ENCODE measurements at regions not wholly inside any gene's neighbourhood (a gene's known extent, or its start where the extent isn't known, plus 50 kb on each side); places are given as distances from the start of the nearest gene placed in this dataset.

DNA sequence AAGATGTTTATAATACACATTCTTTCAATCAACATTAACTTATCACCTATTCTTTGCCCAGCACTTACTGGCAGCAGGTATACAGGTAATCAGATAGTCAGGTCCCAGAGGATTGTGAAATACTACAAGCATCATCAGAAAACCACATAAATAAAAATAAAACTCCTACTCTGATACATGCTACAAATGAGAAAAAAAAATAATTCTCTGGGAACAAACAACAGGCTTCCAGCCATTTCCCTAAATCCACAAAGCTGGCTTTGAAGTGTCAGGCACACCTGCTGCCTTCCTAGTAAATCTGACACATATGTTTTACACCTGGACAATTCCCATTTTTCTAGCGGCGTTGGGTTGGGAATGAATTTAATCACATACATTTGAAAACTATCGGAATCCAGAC, 384.5 kb upstream of the CDH4 start:
- in situ Hi-C loops (cut with HindIII; ENCODE audit: low sequenced_read_pairs): no loop called here

DNA sequence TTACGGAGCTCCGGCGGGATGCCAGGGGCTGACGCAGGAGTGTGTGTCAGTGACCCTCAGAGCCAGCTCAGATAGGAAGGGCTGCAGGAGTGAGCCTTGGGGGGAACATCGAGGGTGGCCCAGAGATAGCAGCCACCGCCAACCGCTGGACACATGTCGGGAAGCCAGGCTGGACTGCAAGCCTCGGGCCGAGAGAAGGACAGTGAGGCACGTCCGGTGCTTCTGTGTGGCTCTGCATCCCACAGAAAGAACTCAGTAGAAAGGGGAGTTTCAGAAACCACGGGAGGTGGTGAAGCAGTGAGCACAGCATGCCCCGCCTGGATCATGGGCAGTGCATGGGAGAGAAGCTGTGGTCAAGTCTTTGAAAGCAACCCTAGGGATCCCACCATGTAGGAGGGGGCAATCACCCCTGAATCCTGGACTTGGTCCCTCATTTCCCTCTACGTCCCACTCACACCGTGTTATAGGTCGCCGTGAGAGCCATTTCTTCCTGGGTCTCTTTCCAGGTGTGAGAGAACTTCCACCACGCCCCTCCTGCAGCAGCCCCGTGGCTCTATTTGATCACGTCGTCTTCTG, 383.7 kb upstream of the CDH4 start:
- in situ Hi-C loops (cut with HindIII; ENCODE audit: low sequenced_read_pairs): no loop called here

DNA sequence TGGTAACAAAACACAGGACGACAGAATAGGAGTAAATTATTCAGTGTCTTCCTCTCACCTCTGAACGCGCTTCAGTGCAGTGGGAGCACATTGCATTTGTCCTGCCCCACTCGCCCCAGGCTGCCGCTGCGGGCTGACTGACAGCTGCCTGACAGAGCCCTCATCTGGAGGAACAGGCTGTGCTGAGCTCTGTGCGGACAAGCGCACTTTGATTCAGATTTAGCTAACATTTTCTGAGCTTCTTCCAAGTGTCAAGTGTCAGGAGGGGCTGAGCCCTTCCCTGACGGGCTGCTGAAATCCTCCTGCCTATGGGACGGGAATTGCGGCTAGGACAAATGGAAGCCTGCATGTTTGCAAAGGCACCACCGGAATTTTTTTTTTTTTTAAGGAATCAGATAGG, 383.0 kb upstream of the CDH4 start:
- in situ Hi-C loops (cut with HindIII; ENCODE audit: low sequenced_read_pairs): no loop called here

DNA sequence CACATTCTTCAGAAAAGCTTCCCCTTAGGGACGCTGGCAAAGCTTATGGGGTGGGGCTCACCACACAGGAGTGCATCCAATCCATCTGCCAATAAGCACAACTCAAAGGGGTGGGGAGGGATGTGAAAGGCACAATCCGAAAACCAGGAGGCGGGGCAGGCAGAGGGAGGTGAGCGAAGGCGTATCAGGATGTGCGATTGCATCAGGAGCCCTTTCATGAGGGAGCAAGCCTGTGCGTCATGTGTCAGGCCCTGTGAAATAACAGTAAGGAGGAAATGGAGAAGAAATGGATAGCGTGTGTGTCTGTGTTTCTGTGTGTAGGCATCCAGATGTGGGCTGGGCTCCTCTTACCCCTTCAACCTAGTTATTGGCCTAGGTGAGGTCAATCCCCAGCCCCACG, 382.4 kb upstream of the CDH4 start:
- in situ Hi-C loops (cut with HindIII; ENCODE audit: low sequenced_read_pairs): no loop called here

DNA sequence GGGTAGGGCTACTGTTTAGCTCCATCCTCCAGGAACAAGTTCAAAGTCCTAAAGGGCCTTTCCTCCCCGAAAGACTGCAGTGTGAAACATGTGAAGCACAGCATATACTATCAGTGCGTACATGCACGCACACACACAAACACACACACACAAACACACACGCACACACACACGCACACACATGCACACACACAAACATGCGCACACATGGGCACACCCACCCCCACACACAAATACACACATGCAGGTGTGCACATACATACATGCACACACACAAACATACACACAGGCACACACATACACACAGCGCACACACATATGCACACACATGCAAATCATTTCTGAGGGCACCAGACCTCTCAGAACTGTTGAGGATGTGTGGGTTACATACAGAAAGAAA, 382.0 kb upstream of the CDH4 start:
- in situ Hi-C loops (cut with HindIII; ENCODE audit: low sequenced_read_pairs): no loop called here

DNA sequence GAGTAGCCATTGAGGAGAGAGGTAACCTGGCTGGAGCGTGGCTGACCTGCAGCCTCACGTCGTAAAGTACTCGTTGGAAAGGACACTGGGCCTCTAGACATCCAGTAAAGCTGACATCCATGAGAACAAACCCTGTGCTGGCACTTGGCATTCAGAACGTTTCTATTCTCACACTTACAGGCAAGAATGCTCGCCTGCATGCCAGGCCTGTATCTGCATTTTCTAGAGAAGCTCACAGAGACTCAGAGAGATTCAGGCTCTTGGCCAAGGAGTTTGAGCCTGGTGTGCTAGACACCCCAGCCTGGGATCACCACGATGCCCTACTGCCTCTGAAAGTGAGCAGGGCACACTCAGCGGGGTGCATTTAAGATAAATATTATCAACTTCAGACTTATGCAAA, 379.8 kb upstream of the CDH4 start:
- in situ Hi-C loops (cut with HindIII; ENCODE audit: low sequenced_read_pairs): no loop called here

DNA sequence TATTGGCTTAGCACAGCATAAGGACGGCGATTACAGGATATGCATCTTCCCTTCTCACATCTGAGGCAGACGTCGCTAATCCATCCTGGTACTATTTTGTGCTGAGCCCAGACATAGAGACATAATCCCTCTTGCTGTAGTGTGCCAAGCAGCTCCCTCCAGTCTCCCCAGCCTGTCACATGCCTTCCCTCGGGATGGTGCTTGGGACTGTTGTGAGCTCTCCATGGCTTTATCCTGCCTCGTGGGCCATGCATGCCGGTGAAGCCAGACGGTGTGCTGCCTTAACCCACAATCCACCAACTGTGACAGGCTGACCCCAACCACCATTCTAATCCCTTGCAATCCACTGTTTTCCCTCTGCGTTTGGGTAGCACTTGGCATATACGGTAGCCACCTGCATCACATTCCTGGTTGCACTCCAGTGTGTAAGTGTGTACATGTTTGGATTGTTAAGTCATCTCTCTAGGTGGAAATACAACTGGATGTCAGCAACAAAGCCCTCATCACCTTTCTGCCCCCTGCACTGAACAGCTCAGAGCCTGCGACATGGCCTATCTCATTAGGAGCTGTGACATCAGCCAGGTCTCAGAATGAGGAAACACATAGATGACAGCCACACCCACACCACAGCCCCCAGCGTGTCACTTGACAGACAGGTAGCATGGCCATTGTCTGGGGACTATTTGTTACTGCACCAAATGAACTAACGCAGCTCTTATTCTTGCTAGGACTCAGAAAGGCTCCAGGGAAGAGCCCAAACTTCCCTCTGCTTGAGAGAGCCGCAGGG, 374.8 kb upstream of the CDH4 start:
- in situ Hi-C loops (cut with HindIII; ENCODE audit: low sequenced_read_pairs): no loop called here

DNA sequence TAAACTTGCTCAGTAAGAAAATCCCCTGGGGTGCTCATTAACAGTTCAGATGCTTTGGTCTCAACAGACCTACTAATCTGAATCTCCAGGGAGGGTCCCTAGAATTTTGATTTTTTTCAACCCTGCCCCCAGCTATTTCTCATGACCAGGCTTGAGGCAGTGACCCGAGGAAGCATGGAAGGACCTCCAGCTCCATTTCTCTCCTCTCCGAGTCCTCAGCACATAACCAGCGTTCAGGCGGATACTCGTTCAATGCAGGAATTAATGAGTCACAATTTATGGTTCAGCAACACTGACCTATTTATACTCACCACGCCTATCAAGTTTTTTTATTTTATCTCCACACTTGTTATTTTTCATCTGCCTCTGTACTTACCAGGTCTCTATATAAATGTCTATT, 369.2 kb upstream of the CDH4 start:
- in situ Hi-C loops (cut with HindIII; ENCODE audit: low sequenced_read_pairs): no loop called here

DNA sequence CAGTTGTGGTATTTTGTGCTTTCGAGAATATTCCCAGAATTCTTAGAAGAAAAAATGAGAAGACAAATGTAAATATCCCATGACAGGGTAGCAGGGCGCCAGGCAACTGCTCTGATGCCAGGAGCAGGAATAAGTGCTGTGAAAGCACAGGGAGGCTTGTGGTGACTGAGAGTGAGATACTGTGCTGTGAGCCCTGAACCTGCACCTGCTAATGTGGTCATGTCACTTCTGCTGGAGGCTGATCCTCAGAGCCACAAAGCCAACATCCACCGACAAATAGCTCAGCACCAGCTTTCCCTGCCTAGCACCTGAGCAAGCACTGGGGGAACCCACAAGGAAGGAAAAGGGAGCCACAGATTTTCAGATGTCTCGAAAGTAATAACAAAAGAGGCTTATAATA, 368.6 kb upstream of the CDH4 start:
- in situ Hi-C loops (cut with HindIII; ENCODE audit: low sequenced_read_pairs): no loop called here

DNA sequence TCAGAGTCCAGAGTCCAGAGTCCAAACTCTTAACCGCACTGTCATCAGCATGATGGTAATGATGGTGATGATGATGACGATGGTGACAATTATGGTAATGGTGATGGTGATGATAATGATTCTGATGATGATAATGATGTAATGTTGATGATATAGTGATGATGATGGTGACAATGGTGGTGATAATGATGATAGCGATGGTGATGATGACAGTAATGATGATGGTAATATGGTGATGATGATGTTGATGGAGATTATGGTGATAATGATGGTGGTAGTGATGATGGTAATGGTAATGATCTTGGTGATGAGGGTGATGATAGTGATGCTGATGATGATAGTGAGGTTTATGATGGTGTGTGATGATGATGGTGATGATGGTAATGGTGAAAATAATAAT, 367.8 kb upstream of the CDH4 start:
- in situ Hi-C loops (cut with HindIII; ENCODE audit: low sequenced_read_pairs): no loop called here

DNA sequence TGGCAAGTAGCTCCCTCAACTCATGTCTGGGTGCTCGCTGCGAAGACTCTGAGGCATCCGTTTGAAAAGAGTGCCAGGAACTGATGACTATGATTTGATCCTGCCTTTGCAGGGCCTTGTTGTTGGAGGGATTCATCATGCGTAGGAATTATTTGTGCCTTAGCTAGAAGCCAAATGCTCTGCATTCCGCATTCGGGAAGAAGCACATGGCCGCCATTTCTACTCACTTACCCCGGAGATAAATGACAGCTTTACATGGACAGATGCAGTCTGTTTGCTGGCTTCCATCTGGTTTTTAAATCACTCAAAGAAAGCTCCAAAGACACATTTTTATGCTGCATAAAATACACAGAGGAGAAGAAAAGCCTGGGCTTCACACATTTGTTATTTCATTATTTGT, 363.3 kb upstream of the CDH4 start:
- in situ Hi-C loops (cut with HindIII; ENCODE audit: low sequenced_read_pairs): no loop called here

DNA sequence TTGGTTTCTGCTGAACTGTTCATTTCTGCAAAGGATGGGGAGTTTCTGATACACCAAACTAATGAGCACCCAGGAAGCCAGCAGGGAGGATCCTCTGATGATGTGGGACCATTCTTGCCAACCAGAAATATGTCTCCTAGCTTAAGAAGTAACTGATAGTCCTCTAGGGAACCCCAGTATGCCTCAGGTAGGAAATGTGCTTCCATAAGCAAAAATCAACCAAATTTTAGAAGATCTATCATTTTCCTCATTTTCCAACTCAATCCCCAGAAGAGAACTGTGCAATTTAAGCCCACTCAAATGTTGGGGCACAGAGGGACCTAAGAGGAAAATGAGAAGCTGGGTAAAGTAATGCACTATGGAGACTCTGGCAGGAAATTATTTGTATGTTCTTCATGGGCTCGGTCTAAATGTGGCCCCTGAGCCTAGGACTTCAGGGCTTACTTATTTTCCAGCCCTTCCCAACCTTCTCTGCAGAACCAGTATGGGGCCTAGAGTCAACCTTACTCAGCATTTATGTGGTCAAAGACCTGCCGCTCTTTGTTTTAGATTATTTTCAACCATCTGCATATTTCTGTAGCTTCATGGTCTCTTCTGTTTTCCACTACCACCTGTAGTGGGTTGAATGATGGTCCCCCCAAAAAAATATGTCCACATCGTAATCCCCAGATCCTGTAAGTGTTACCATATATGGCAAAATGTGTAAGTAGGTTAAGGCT, 359.8 kb upstream of the CDH4 start:
- in situ Hi-C loops (cut with HindIII; ENCODE audit: low sequenced_read_pairs): no loop called here

DNA sequence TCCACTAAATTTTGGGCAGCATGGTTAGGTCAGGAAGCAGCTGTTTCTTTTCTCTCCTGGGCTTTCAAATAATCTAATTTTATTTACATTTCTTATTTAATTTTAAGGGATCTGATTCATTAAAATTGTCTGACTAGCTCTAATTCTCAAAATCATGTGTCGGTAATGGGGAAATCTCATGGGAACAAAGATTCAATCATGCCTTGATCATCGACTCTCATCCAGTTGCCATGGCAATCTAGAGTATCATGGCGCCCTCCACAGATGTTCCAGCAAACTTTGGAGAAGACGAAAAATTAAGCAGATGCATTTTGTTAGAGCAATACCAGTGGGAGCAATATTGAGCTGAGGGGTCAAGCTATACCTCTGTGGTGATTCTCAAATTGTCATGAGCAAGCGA, 358.0 kb upstream of the CDH4 start:
- in situ Hi-C loops (cut with HindIII; ENCODE audit: low sequenced_read_pairs): no loop called here

DNA sequence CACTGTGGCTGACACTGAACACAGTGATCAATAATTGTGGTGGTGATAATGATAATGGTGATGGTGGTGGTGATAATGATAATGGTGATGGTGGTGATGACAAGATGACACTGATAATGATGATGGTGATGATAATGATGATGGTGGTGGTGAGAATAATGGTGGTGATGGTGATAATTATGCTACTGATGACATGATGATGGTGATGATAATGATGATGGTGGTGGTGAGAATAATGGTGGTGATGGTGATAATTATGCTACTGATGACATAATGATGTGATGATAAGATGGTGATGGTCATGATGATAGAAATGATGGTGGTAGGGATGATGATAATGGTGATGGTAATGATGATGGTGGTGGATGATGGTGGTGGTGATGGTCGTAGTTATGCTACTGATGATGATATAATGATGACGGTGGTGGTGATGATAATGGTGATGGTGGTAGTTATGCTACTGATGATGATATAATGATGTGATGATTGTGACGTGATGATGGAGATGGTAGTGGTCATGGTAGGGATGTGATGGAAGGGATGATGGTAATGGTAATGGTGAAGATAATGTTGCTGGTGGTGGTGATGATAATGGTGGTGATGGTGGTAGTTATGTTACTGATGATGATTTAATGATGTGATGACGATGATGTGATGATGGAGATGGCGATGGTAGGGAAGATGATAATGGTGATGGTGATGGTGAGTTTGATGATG, 356.5 kb upstream of the CDH4 start:
- in situ Hi-C loops (cut with HindIII; ENCODE audit: low sequenced_read_pairs): no loop called here

DNA sequence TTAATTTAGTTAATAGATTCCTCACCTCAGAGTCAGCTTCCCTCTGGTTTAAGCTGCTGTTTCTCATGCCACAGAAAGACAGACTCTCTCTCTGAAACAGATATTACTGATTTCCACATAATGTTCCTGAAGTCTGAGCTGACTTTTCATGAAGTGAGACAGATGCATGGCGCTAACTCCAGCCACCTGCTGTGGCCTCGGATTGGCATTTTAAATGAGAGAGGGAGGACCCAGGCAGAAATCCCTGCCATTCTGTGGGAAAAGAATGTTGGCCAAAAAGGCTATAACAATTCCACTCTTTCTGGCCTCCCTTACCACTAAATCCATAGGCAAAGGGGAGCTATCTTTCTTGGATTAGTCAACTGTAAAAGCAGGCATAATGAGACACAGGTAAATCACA, 354.1 kb upstream of the CDH4 start:
- in situ Hi-C loops (cut with HindIII; ENCODE audit: low sequenced_read_pairs): no loop called here

DNA sequence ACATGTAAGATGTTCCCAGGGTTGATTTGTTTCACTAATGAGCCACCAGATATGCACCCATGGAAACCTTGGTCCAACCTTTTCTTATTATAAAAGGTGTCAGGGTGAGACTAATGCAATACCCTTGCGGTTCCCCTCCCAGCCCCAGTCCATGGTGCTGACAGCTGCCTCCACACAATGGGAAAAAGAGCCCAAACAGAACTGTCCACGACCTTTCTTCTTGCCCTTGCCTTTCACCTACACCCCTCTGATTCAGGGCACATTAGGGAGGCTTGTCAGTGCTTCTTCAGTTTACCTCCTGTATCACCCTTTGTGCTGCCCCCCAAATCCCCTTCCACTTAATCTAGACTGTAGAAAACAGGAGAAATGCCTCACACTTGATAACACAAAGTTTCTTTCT, 352.7 kb upstream of the CDH4 start:
- in situ Hi-C loops (cut with HindIII; ENCODE audit: low sequenced_read_pairs): no loop called here

DNA sequence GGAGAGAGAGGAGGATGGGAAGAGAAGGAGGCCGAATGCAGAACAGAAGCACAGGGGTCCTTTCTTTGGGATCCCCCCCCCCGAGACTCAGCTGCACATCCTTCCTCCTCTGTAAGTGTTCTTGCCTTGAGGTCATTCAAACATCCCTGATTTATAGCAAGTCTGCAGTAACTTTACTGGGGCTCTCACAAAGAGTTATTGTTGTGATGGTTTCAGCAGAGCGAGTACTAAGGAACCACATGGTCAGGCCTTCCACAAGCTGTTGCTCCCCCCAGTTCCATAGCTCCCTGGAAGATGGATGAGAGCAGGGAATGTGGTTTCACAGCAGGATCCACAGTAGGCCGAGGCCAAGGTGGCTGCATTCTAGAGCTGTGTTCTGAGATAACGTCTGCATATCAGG, 351.4 kb upstream of the CDH4 start:
- in situ Hi-C loops (cut with HindIII; ENCODE audit: low sequenced_read_pairs): no loop called here

DNA sequence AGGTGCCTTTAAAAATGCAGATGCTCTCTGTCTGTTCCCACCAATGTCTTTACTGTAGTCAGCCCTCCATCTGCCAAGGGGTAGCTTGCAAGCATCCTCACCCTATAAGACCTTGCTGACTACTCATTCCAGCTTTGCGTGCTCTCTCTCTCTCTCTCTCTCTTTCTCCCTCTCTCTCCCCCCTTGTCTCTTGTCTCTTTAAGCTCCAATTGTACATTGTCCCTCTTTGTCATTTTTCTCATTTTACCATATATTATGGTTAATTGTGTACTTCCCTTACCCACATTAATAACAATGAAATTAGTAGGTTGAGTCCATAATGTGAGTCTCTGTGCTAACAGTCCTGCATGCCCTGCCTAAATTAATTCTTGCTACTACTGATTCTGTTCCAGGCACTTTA, 350.2 kb upstream of the CDH4 start:
- in situ Hi-C loops (cut with HindIII; ENCODE audit: low sequenced_read_pairs): no loop called here

DNA sequence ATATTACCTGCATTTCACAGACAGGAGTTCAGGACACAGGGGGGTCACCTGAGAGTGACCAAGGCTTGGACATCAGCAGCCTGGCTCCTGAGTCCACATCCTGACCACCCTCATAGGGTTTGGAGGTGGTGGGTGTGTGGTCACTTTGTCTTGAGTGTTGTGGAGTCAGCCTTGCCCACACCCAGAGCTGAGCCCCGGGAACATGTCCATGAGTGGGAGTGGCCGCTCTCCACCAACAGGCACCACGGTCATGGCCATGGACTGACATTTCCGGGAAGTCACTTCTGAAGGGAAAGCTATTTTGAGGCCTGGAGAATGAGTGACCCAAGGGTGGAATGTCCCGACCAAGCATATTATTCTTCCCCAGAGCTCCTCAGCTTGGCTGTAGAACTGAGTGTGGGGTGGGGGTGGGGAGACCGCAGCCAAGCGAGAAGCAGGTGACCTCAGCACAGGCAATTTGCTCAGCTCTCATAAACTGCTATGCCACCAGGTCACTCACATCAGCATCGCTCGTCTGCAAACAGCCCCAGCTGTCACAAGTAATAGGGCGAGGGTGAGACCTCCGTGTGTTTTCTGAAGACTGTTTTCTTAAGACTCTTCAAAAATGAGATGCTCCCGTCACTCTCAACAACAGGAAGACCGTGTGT, 348.6 kb upstream of the CDH4 start:
- in situ Hi-C loops (cut with HindIII; ENCODE audit: low sequenced_read_pairs): no loop called here

DNA sequence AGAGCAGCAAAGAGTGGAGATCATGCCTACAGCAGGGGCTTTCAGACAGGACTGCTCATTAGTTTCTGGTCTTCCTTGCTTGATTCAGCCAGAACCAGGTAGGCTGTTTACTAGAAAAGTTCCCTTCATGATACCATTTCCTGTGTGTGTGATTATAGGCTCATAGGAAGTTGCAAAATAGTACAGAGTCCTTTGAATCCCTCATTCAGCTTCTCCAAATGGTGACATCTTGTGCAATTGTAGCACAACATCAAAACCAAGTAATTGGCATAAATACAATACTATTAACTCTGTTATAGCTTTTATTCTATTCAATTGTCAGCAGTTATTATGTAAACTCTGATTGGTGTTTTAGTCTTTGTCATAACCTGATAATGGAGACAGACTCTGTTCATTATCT, 347.3 kb upstream of the CDH4 start:
- in situ Hi-C loops (cut with HindIII; ENCODE audit: low sequenced_read_pairs): no loop called here

DNA sequence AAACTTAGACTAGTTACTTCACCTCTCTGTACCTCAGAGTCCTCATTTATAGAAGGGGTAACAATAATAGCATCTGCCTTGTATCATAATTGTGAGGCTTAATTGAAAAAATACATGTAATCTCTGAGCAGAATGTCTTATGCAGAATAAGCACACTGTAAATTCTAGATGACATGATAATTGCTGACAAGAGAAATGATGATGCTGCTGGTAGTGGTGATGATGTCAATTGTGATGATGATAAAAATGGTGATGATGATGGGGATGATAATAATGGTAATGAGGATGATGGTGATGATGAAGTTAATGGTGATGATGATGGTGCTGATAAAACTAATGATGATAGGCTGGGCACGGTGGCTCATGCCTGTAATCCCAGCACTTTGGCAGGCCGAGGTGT, 346.1 kb upstream of the CDH4 start:
- in situ Hi-C loops (cut with HindIII; ENCODE audit: low sequenced_read_pairs): no loop called here

Measured in DLD1 (cell line).